NCI-H1930 (cell line): ENCODE measurements at regions not wholly inside any gene's neighbourhood (a gene's known extent, or its start where the extent isn't known, plus 50 kb on each side); places are given as distances from the start of the nearest gene placed in this dataset.
"Not testable (repeated sequence)": the region's sequence is repeated elsewhere in the genome, so short reads cannot be mapped to it uniquely, and the experiment has no call there.

Experiments
- DNase-seq, 2 experiments: peaks; one replicate each; lab custom pipeline; 2025; lab: John Stamatoyannopoulos, UW

- DNase-seq: no peak
These were observed 1821.6 kb upstream of the C9orf72 start for GRCh38 chr9:29394855-29395254.

- DNase-seq: no peak
These were observed 1823.9 kb upstream of the C9orf72 start for GRCh38 chr9:29397148-29397547.

- no peak for DNase-seq
These were observed 1842.9 kb upstream of the C9orf72 start for GRCh38 chr9:29416204-29416603.

GRCh38 chr9:29422438-29422837, 1849.2 kb upstream of the C9orf72 start:
- DNase-seq: no peak

GRCh38 chr9:29432191-29432590, 1858.9 kb upstream of the C9orf72 start:
- DNase-seq: no peak

GRCh38 chr9:29432656-29433055, 1859.4 kb upstream of the C9orf72 start:
- DNase-seq: not testable (repeated sequence)

GRCh38 chr9:29435368-29435767, 1862.1 kb upstream of the C9orf72 start:
- DNase-seq: no peak

- no peak for DNase-seq
These were observed 1864.2 kb upstream of the C9orf72 start for GRCh38 chr9:29437526-29437925.

GRCh38 chr9:29439961-29440360, 1866.7 kb upstream of the C9orf72 start:
- no peak for DNase-seq

GRCh38 chr9:29440449-29440848, 1867.2 kb upstream of the C9orf72 start:
- DNase-seq: no peak

- DNase-seq: no peak
These were observed 1872.5 kb upstream of the C9orf72 start for GRCh38 chr9:29445751-29446150.

GRCh38 chr9:29449306-29449705, 1876.0 kb upstream of the C9orf72 start:
- no peak for DNase-seq

GRCh38 chr9:29450343-29450875, 1877.1 kb upstream of the C9orf72 start:
- not testable (repeated sequence) for DNase-seq

GRCh38 chr9:29456940-29457339, 1883.7 kb upstream of the C9orf72 start:
- no peak for DNase-seq

GRCh38 chr9:29475471-29475870, 1902.2 kb upstream of the C9orf72 start:
- no peak for DNase-seq

GRCh38 chr9:29511680-29512079, 1938.4 kb upstream of the C9orf72 start:
- DNase-seq: no peak

- DNase-seq: no peak
These were observed 1941.1 kb upstream of the C9orf72 start for GRCh38 chr9:29514336-29514735.

GRCh38 chr9:29514862-29515261, 1941.6 kb upstream of the C9orf72 start:
- DNase-seq: no peak

- no peak for DNase-seq
These were observed 1975.2 kb upstream of the C9orf72 start for GRCh38 chr9:29548436-29548835.

- no peak for DNase-seq
These were observed 1982.2 kb upstream of the C9orf72 start for GRCh38 chr9:29555502-29555901.

- no peak for DNase-seq
These were observed 1983.0 kb upstream of the C9orf72 start for GRCh38 chr9:29556317-29556716.

- no peak for DNase-seq
These were observed 1983.5 kb upstream of the C9orf72 start for GRCh38 chr9:29556746-29557145.

GRCh38 chr9:29564564-29564963, 1991.3 kb upstream of the C9orf72 start:
- DNase-seq: no peak

GRCh38 chr9:29575219-29575618, 2001.9 kb upstream of the C9orf72 start:
- DNase-seq: no peak

- DNase-seq: no peak
These were observed 2015.1 kb upstream of the C9orf72 start for GRCh38 chr9:29588361-29588760.
